PC-9 (cell line): ENCODE measurements at regions not wholly inside any gene's neighbourhood (a gene's known extent, or its start where the extent isn't known, plus 50 kb on each side); places are given as distances from the start of the nearest gene placed in this dataset.

ENCODE experiments used
- CTCF ChIP-seq: fragments of 200-600 bp; sonication (generic); conservative IDR thresholded peaks from 2 replicates; pipeline ENCODE4 v1.6.1; 2017; ENCODE audit warnings: mixed run types, antibody characterized with exemption, mild to moderate bottlenecking, moderate library complexity
- EZH2 ChIP-seq: fragments of 200-600 bp; sonication (generic); IDR thresholded peaks from 2 replicates; pipeline ENCODE4 v1.8.0; 2017; ENCODE audit warnings: antibody characterized with exemption, low read depth

GRCh38 chr5:39475159-39475571 lies 50.4 kb upstream of the DAB2 start:
- TF ChIP-seq CTCF, result no peak
- no peak for TF ChIP-seq EZH2
